ENCODE measurements at regions not wholly inside any gene's neighbourhood (a gene's known extent, or its start where the extent isn't known, plus 50 kb on each side); places are given as distances from the start of the nearest gene placed in this dataset.

- TF ChIP-seq ZFX (IDR thresholded peaks at IDR 0.05) (no peak), CTCF (conservative IDR thresholded peaks at IDR 0.05) (no peak)
- no peak overlapping the region for H3K27ac ChIP-seq
Measured at GRCh38 chr6:40268614-40269013, 318.6 kb downstream of the LRFN2 start.

GRCh38 chr6:40268166-40268565 lies 319.0 kb downstream of the LRFN2 start:
- no peak for TF ChIP-seq CTCF (conservative IDR thresholded peaks at IDR 0.05)
- no peak for TF ChIP-seq ZFX (IDR thresholded peaks at IDR 0.05)
- no peak overlapping the region for H3K27ac ChIP-seq

- no peak overlapping the region for H3K27ac ChIP-seq
- TF ChIP-seq ZFX (IDR thresholded peaks at IDR 0.05) (no peak), CTCF (conservative IDR thresholded peaks at IDR 0.05) (no peak)
Measured at GRCh38 chr6:40265615-40266014, 321.5 kb downstream of the LRFN2 start.

GRCh38 chr6:40263970-40264369 lies 323.2 kb downstream of the LRFN2 start:
- H3K27ac ChIP-seq: no peak overlapping the region
- TF ChIP-seq ZFX (IDR thresholded peaks at IDR 0.05) (no peak), CTCF (conservative IDR thresholded peaks at IDR 0.05) (no peak)

- TF ChIP-seq CTCF (conservative IDR thresholded peaks at IDR 0.05): no peak
- TF ChIP-seq ZFX (IDR thresholded peaks at IDR 0.05): no peak
Measured at GRCh38 chr6:40262363-40262762, 324.8 kb downstream of the LRFN2 start.

GRCh38 chr6:40258531-40258930 lies 324.3 kb upstream of the MOCS1 start:
- no peak overlapping the region for H3K27ac ChIP-seq
- TF ChIP-seq ZFX (IDR thresholded peaks at IDR 0.05) (no peak), CTCF (conservative IDR thresholded peaks at IDR 0.05) (no peak)

More at GRCh38 chr6:40262363-40262762, 324.8 kb downstream of the LRFN2 start:
- H3K27ac ChIP-seq: no peak overlapping the region

GRCh38 chr6:40256831-40257230 lies 322.6 kb upstream of the MOCS1 start:
- no peak overlapping the region for H3K27ac ChIP-seq

More at GRCh38 chr6:40256831-40257230, 322.6 kb upstream of the MOCS1 start:
- TF ChIP-seq CTCF (conservative IDR thresholded peaks at IDR 0.05) (no peak), ZFX (IDR thresholded peaks at IDR 0.05) (no peak)
